ENCODE measurements at regions not wholly inside any gene's neighbourhood (a gene's known extent, or its start where the extent isn't known, plus 50 kb on each side); places are given as distances from the start of the nearest gene placed in this dataset.
"Not testable (repeated sequence)": the region's sequence is repeated elsewhere in the genome, so short reads cannot be mapped to it uniquely, and the experiment has no call there.

- no peak for DNase-seq (ENCODE audit: low spot score)
- in situ Hi-C loops (cut with MboI; ENCODE audit: low sequenced_read_pairs, unreplicated experiment): no loop called here
- TF ChIP-seq, protein P1, sequence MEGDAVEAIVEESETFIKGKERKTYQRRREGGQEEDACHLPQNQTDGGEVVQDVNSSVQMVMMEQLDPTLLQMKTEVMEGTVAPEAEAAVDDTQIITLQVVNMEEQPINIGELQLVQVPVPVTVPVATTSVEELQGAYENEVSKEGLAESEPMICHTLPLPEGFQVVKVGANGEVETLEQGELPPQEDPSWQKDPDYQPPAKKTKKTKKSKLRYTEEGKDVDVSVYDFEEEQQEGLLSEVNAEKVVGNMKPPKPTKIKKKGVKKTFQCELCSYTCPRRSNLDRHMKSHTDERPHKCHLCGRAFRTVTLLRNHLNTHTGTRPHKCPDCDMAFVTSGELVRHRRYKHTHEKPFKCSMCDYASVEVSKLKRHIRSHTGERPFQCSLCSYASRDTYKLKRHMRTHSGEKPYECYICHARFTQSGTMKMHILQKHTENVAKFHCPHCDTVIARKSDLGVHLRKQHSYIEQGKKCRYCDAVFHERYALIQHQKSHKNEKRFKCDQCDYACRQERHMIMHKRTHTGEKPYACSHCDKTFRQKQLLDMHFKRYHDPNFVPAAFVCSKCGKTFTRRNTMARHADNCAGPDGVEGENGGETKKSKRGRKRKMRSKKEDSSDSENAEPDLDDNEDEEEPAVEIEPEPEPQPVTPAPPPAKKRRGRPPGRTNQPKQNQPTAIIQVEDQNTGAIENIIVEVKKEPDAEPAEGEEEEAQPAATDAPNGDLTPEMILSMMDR (IDR thresholded peaks at IDR 0.05; ENCODE audit: borderline replicate concordance, control extremely low read depth, extremely low read depth, insufficient read depth, missing control alignments): no peak
Observed at GRCh38 chrX:65883556-65883955, 156.3 kb downstream of the VSIG4 start.

GRCh38 chrX:65879977-65880799 lies 159.7 kb downstream of the VSIG4 start:
- in situ Hi-C loops (cut with MboI; ENCODE audit: low sequenced_read_pairs, unreplicated experiment): no loop called here
- DNase-seq (ENCODE audit: low spot score): no peak
- TF ChIP-seq, protein P1 (IDR thresholded peaks at IDR 0.05; ENCODE audit: borderline replicate concordance, control extremely low read depth, extremely low read depth, insufficient read depth, missing control alignments): no peak

DNA sequence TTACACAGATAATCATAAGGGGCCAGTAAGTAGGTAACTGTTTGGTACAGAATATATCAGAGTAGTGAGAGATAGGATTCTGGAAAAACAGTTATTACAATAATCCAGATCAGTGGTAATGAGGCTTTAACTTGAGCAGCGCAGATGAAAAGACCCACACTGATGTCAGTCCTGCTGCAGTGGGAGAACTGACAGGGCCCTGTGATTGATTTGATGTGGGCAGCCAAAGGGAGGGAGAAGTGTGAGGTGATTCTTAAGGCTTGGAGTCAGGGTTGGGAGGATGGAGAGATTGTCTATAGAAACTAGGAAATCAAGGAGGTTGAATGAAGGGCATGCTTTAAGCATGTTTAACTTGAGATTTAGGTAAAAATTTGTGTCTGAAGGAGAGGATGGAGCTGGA lies 161.4 kb downstream of the VSIG4 start:
- in situ Hi-C loops (cut with MboI; ENCODE audit: low sequenced_read_pairs, unreplicated experiment): no loop called here
- TF ChIP-seq, protein P1 (IDR thresholded peaks at IDR 0.05; ENCODE audit: borderline replicate concordance, control extremely low read depth, extremely low read depth, insufficient read depth, missing control alignments): no peak

DNA sequence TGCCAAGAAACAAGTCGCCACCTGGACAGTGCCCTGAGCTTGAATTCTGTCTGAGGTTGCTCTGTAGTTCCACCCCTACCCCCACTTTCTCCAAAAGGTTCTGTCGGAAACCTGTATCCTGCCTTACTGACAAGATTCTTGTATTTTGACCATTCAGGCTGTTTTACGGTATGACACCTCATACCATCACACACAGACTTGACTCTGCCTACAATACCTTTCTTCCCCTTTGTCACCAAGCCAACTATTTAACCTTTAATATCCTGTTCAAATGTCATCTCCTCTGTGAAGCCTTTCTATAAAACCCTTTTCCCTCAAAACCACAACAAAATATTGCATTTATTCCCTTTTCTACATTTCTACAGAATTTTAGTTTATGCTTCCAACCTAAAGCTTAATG lies 161.9 kb downstream of the VSIG4 start:
- in situ Hi-C loops (cut with MboI; ENCODE audit: low sequenced_read_pairs, unreplicated experiment): no loop called here
- TF ChIP-seq, protein P1 (IDR thresholded peaks at IDR 0.05; ENCODE audit: borderline replicate concordance, control extremely low read depth, extremely low read depth, insufficient read depth, missing control alignments): no peak
- DNase-seq (ENCODE audit: low spot score): no peak

More for the DNA sequence above, 161.4 kb downstream of the VSIG4 start:
- no peak for DNase-seq (ENCODE audit: low spot score)

GRCh38 chrX:65875614-65876013 lies 164.3 kb downstream of the VSIG4 start:
- in situ Hi-C loops (cut with MboI; ENCODE audit: low sequenced_read_pairs, unreplicated experiment); DNase-seq (ENCODE audit: low spot score): not testable (repeated sequence)

DNA sequence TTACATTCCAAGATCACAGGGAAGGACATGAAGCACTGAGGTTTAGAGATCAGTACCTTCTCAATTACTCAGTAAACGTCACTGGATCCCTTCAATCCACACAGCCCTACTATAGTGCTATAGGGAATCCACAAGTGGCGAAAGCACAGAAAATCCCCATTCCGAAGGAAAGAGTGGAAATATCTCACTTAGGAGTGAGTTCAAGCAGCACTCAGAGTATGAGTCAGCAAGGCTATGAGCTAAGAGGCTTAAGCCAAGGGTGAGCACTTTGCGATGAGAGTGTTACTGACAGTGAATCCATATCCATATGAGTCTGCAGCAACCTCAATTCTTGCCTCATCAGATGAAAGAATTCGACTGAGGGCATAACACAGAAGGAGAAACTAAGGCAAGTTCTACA lies 165.1 kb downstream of the VSIG4 start:
- TF ChIP-seq, protein P1 (IDR thresholded peaks at IDR 0.05; ENCODE audit: borderline replicate concordance, control extremely low read depth, extremely low read depth, insufficient read depth, missing control alignments): no peak
- in situ Hi-C loops (cut with MboI; ENCODE audit: low sequenced_read_pairs, unreplicated experiment): loop anchor here (25.0 kb wide), 1 partner anchor 287 kb away; no protein-coding TSS in a partner anchor
- DNase-seq (ENCODE audit: low spot score): no peak

DNA sequence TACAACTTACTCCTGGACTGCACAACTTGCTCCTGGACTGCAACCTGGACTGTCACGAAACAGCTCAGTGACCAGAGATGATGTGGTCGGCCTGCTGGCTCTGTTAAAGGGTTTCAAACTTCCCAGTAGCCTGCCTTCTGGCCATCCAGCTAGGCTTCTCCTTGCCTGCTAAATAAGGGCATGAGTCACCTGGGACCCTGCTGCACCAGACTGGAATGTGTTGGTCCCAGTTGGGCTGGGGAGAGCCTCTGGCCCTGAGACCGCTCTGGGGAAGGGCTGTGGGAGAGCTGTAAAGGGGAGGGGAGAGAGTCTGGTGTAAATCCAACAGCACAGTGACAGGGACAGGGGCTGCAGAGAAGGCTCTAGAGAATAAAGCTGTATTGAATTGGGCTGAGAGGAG lies 165.8 kb downstream of the VSIG4 start:
- TF ChIP-seq, protein P1 (IDR thresholded peaks at IDR 0.05; ENCODE audit: borderline replicate concordance, control extremely low read depth, extremely low read depth, insufficient read depth, missing control alignments): no peak
- in situ Hi-C loops (cut with MboI; ENCODE audit: low sequenced_read_pairs, unreplicated experiment): loop anchor here (25.0 kb wide), 1 partner anchor 287 kb away; no protein-coding TSS in a partner anchor
- DNase-seq (ENCODE audit: low spot score): no peak

All from GM13976 (cell line).